ENCODE measurements at regions not wholly inside any gene's neighbourhood (a gene's known extent, or its start where the extent isn't known, plus 50 kb on each side); places are given as distances from the start of the nearest gene placed in this dataset.

- TF ChIP-seq, protein P1, sequence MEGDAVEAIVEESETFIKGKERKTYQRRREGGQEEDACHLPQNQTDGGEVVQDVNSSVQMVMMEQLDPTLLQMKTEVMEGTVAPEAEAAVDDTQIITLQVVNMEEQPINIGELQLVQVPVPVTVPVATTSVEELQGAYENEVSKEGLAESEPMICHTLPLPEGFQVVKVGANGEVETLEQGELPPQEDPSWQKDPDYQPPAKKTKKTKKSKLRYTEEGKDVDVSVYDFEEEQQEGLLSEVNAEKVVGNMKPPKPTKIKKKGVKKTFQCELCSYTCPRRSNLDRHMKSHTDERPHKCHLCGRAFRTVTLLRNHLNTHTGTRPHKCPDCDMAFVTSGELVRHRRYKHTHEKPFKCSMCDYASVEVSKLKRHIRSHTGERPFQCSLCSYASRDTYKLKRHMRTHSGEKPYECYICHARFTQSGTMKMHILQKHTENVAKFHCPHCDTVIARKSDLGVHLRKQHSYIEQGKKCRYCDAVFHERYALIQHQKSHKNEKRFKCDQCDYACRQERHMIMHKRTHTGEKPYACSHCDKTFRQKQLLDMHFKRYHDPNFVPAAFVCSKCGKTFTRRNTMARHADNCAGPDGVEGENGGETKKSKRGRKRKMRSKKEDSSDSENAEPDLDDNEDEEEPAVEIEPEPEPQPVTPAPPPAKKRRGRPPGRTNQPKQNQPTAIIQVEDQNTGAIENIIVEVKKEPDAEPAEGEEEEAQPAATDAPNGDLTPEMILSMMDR (IDR thresholded peaks at IDR 0.05), result no peak
- Histone ChIP-seq H3K4me3 (peak overlapping the region; percentile 55), H3K27ac (peak overlapping the region in 1 of 2 donors; percentile 16)
- DNase-seq (ENCODE audit: low spot score), result no peak
Observed at GRCh38 chr6:164415832-164416563, 893.4 kb downstream of the C6orf118 start.

GRCh38 chr6:164414695-164415094 is 894.7 kb downstream of the C6orf118 start:
- TF ChIP-seq, protein P1 (IDR thresholded peaks at IDR 0.05), result no peak
- DNase-seq (ENCODE audit: low spot score), result no peak
- no peak overlapping the region for H3K27ac ChIP-seq

GRCh38 chr6:164412566-164412965 is 896.8 kb downstream of the C6orf118 start:
- no peak for DNase-seq (ENCODE audit: low spot score)
- TF ChIP-seq, protein P1 (IDR thresholded peaks at IDR 0.05), result no peak
- Histone ChIP-seq H3K4me3 (no peak overlapping the region), H3K27ac (no peak overlapping the region)

More at GRCh38 chr6:164414695-164415094, 894.7 kb downstream of the C6orf118 start:
- H3K4me3 ChIP-seq, result no peak overlapping the region

DNA sequence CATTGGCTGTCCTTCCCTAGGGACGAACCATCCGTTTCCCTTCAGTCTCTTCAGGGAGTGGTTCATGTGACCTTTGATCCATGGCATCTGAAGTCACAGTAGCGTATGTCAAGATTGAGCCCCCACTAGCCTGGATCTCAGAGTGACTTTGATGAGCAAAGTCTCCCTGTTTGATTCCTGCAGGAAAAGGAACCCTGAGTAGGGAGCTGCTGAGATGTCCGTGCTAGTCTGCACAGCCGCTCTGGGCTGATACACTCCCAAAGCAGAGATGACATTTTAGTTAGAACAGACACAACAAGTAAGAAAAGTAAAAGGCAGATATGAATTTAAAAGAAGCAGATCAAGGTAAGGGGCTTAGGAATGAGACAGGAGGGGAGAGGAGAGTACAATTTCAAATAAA is 899.4 kb downstream of the C6orf118 start:
- no peak overlapping the region for H3K27ac ChIP-seq
- TF ChIP-seq, protein P1 (IDR thresholded peaks at IDR 0.05), result no peak
- no peak for DNase-seq (ENCODE audit: low spot score)
- H3K4me3 ChIP-seq, result no peak overlapping the region

DNA sequence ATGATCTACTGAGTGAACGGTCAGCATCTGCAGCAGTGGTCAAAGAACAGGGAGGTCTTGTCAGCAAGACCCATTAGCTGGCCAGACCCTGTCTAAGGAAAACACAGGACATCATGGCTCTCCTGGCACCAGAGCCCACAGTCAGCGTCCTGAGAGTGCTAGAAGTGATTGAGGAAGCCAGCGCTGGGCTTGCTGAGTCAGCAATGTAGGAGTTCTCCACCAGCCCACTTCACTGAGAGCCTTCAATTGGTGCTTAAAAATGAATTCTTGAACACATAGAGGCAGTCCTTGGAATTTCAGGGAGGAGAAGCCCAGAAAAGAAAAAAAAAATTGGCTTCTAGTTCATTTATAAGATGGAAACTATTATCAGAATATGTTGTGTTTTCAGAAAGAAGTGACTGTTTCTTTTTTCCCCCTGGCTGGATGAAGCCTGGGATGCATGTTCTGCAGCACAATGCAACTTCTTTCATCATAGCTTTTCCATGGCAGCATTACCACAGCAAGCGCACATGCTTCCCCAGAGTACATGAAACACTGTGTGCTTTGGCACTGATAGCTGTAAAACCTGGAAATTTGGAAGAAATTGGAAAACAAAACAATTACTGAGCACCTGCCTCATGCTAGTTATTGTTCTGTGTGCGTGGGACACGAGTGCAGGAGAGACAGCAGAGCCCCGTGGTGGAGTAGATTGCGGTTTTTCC is 899.9 kb downstream of the C6orf118 start:
- no peak overlapping the region for H3K27ac ChIP-seq
- H3K4me3 ChIP-seq, result no peak overlapping the region
- TF ChIP-seq, protein P1 (IDR thresholded peaks at IDR 0.05), result no peak
- no peak for DNase-seq (ENCODE audit: low spot score)

DNA sequence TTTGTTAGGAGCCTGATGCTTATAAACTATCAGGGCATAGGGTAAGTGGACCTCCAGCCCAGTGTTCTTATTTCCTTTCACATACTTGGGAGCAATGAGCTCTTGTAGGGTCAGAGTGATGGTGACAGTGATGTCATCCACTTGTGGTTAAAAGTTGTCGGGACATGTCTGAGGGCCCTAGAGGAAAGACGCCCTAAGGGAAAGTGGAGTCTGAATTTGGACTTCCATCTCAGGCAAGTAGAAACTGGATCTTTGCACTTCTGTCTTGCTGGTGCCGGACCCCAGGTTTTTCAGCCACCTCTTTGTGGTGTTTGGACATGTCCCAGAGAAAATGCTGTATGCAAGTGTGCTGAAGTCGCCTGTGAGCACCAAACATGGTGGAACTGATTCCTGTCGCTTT is 900.5 kb downstream of the C6orf118 start:
- TF ChIP-seq, protein P1 (IDR thresholded peaks at IDR 0.05), result no peak
- Histone ChIP-seq H3K27ac (no peak overlapping the region), H3K4me3 (no peak overlapping the region)
- no peak for DNase-seq (ENCODE audit: low spot score)
